ENCODE measurements at regions not wholly inside any gene's neighbourhood (a gene's known extent, or its start where the extent isn't known, plus 50 kb on each side); places are given as distances from the start of the nearest gene placed in this dataset.

DNA sequence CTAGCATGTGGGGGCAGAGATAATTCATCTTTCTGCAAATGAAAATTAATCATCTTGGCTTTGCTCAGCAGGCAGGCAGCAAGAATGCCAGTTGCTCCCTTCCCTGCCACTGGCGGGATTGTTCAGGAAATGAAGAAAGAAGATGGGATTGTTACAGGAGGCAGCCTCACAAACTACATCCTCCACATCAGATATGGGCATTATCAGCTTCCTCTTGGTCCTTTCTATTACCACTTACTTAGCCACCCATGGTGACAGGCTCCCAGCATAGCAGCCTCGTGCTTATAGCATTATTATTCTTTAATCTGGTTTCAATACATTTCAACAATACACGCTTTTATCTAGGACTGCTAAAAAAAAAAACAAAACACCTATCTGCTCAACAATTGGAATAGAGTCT is 461.6 kb upstream of the ISX start:
- no peak for TF ChIP-seq EZH2 (IDR thresholded peaks at IDR 0.05)
- TF ChIP-seq, protein P1, sequence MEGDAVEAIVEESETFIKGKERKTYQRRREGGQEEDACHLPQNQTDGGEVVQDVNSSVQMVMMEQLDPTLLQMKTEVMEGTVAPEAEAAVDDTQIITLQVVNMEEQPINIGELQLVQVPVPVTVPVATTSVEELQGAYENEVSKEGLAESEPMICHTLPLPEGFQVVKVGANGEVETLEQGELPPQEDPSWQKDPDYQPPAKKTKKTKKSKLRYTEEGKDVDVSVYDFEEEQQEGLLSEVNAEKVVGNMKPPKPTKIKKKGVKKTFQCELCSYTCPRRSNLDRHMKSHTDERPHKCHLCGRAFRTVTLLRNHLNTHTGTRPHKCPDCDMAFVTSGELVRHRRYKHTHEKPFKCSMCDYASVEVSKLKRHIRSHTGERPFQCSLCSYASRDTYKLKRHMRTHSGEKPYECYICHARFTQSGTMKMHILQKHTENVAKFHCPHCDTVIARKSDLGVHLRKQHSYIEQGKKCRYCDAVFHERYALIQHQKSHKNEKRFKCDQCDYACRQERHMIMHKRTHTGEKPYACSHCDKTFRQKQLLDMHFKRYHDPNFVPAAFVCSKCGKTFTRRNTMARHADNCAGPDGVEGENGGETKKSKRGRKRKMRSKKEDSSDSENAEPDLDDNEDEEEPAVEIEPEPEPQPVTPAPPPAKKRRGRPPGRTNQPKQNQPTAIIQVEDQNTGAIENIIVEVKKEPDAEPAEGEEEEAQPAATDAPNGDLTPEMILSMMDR (IDR thresholded peaks at IDR 0.05), result no peak
- TF ChIP-seq EZH2phosphoT487 (IDR thresholded peaks at IDR 0.05), result no peak
